ENCODE measurements at regions not wholly inside any gene's neighbourhood (a gene's known extent, or its start where the extent isn't known, plus 50 kb on each side); places are given as distances from the start of the nearest gene placed in this dataset.

DNA sequence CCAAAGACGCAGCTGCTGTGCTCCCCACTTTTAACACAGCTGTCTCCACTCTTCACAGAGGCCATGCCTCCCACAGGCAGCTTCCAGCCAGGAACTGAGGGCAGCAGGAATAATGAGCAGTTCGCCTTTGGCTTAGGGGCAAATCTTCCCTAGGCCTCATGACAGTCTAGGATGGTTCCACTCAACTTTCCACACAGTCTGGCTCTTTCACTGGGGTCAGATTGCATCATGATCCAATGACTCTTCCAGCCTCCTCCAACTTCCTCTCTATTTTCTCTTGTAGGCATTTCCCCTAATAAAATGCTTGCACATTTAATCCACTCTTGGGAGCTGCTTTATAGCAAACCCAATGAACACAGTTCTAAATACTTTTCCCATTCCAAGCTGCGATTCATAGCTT is 271.6 kb upstream of the ATP2B1 start:
- DNase-seq (ENCODE audit: extremely low read depth, low read depth, low spot score): no peak

DNA sequence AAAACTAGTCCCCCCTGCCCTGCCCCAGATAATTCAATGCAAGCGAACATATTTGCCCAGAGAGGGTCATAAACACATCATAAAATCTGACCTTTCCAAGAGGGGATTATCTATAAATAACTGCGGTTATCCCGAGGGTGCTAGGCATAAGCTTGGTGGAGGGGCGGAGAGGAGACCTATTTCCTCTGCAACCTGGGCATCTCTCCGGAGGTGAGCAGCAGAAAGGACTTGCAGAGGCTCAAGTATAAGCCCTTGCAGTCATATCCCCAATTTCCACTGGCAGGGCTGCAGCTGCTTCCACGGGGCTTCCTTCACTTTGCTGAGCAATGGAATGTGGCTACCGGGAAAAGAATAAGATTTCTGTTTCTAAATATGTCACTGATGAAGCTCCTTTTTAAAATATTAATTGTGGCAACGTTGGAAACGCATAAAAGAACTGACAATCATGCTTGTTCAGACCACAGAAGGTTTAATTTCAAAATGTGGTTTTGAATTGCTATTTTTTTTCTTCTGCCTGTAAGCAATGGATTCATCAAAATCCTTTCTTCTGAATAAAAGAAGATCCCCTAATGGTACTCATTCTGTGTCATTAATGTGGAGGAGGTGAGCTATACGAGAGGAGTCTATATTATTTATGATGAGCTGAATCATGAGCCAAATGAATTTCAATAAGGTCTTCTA is 268.9 kb upstream of the ATP2B1 start:
- no peak for DNase-seq (ENCODE audit: extremely low read depth, low read depth, low spot score)

DNA sequence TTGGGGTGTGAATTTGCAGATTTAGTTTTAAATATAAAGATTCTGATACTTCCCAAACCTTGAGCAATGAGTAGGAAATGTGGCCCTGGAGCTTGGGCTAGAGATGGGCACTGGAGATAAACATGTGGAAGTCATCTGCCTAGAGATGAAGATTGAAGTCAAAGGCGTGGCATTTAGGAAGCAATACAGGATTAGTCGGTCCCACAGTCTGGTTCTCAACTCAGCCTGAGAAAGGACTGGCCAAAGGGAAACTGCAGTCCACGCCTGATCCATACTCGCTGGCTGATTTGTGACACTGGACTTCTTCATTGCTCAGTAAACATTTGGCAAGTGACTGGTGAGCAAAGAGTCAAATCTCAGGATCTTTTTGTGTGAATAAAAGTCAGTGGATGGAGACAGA is 268.2 kb upstream of the ATP2B1 start:
- DNase-seq (ENCODE audit: extremely low read depth, low read depth, low spot score): no peak

DNA sequence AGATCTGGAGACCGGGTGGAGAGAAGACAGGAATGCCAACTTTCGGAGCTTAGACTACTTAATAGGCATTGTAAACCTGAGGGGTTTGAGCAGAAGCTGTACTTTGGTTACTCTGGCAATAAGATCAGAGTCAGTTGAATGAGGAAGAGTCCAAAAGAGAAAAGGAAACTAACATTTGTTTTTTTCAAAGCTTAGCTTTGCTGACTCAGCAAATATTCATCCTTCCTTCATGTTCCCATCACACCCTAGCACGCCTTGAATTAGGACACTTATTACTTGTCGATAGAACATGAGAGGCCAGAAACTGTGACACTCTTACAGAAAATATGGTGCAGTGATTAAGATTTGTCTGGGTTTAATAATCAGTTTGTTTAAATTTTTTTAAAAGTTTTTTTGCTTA is 266.9 kb upstream of the ATP2B1 start:
- DNase-seq (ENCODE audit: extremely low read depth, low read depth, low spot score): no peak

DNA sequence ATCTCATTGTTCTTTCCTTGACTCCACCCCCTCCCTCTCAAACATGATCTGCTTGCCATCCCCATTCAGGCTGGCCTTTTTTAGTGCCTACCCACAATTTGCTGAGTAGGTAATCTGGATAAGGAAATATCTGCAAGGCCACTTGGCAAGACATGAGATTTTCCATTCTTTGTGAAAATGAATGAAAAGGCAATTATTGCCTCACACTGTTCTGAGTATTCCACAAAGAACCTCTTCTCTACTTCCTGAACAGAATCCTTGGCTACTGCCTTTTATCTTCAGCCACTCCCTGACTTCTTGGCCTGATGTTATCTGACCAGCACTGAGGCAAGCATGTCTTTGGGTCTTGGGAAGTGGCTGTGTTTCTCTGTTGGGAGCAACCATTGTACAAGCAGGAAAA is 263.2 kb upstream of the ATP2B1 start:
- no peak for DNase-seq (ENCODE audit: extremely low read depth, low read depth, low spot score)

DNA sequence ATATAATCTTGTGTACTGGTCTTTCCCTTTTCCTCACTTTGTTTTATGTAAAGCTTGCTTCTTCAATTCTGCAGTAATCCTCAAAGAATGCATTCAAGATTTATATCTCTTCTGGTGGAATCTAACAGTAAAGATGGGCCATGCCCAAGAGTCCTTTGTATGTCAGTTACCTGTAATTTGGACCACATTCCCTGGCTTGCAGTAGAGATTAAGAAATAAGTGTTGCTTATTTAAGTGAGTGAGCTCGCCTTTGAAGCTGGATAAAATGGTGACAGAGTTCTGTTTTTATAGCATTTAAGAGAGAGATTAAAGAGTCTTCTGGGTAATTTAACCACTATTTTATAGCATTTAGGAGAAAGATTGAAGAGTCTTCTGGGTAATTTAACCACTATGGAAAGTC is 262.1 kb upstream of the ATP2B1 start:
- no peak for DNase-seq (ENCODE audit: extremely low read depth, low read depth, low spot score)

DNA sequence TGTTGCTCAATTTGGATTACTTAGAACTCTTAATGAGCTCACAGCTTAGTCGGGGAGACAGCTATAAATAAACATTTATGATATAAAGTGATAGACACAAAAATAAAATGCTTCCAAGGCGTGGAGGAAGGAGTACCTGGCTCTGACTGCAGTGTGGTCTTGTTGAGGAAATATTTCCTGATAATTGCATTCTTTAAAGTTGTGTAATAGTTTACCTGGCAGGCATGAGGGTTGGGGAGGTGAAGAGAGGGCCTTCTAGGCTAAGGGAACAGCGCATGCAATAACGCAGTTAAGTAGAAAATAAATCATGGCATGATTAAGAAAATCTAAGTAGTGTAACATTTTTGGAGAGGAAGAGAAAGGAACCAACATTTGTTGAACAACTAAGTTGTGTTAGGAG is 260.5 kb upstream of the ATP2B1 start:
- no peak for DNase-seq (ENCODE audit: extremely low read depth, low read depth, low spot score)

DNA sequence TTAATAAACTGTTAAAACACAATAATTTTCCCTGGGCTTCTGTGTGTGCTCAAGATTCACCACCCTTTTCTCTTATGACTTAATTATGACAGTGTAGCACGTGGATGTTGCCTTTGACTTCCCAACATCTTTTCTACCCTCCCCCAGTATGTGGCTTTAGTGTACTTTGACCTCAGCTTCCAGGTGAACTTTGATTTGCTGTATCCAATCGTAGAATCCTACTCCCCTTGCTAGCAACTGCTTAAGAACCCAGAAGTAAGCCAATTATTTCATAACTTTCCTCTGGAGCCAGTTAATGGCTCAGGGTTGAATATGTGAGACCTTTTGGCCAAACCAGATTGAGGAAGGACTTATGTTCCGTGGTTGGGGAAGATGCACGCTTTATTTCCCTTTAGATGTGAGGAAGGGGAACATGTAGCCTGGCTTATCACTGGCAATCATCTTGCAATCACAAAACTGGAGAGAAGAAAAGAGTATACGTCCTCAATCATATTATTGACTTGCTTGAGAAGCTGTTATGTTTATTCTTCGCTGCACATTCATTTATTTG is 259.6 kb upstream of the ATP2B1 start:
- DNase-seq (ENCODE audit: extremely low read depth, low read depth, low spot score): no peak

DNA sequence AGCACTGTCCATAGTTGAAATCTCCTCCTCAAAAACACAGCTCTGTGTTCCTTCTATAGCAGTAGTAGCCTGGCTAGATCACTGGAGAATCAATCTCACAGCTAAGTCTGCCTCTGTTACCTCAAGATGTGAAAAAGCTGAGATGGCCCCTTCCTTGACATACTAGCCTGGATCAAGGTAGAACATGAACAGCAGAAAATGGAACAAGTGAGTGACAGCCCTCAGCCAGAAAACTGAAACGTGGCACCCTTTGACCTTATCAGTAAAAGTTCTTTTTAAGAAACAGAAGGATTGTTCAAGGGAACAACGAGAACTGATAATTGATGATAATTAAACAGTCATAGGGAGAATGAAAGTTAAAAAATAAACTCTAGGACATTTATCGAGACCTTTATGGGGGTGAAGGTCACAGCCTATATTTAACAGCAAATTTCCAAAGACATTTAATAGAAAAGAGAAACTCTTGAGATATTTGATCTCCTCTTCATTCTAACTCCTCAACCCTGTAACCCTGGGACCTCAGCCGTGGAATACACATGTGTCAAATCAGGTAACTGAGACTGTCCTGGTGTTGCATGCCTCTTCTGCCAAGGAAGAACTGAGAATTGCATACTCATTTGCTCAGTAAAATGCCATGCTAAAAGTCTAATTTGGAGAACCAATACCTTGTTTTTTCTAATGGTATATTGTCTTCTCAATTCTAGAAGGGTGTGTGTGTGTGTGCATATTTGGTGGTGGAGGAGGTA is 258.0 kb upstream of the ATP2B1 start:
- no peak for DNase-seq (ENCODE audit: extremely low read depth, low read depth, low spot score)

DNA sequence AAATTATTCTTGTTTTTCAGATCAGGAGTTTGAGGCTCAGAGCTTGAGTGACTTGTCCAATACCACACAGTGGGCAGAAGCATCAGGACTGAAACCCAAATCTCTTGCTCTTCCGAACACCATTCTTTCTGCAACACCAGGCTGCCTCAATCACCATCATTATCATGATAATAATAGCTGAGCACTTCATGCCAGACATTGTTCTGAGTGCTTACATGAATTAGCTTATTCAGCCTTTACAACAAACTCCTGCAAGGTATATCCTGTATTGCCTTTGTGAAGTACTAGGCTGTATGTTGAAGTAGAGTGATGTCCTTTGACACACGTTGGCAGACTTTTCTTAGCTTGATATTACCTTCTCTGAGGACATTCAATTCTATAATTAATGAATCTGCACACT is 257.4 kb upstream of the ATP2B1 start:
- DNase-seq (ENCODE audit: extremely low read depth, low read depth, low spot score): no peak

DNA sequence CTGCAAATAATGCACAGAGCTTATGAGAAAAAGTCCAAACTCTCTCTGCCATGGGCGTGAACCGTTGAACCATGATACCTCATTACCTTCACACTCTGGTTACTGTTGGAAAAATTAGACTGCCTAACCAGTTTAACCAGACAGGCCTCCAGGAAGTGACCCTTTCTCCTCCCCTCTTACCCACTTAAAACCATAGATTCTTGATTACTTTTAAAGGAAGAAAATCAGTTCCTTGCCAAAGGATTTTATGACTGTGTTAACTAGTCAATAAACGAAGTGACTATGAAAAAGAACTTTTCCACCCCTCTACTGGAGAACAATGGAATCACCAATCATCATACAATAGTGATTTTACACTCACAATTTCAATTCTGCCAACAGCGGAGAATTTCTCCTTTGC is 254.0 kb upstream of the ATP2B1 start:
- DNase-seq (ENCODE audit: extremely low read depth, low read depth, low spot score): no peak

DNA sequence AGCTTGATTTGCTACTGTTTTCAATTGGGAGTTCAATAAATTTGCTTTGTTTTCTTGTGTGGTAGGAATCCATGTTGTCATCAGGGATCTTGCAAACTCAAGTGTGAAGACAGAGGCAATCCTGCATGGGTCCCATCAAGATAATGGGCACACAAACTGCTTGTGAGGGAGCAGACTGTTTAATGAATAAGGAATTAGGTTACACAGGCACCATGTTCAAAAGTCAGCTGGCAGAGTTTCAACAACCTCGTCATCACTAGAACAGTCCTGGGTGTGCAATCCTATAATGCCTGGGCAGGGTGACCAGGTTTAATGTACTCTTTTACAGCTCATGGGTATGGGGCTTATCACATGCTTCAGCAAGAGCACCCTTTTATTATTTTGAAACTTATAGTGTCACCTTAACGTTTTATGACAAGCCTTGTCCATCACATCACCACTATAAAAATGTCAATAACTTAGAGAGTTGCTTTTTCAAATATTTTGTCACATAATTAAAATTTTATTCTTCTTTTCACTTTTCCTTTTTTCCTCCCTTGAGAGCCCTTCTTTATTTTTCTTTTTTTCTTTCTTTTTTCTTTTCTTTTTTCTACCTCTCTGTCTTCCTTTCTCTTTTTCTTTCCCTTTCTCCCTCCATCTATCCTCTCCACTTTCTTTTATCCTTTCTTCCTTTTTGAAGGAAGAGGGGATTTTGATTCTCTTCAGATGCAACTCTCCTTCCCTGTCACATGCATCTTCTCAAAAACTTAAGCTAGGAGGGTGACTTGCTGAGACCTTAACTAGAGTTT is 252.2 kb upstream of the ATP2B1 start:
- DNase-seq (ENCODE audit: extremely low read depth, low read depth, low spot score): no peak

DNA sequence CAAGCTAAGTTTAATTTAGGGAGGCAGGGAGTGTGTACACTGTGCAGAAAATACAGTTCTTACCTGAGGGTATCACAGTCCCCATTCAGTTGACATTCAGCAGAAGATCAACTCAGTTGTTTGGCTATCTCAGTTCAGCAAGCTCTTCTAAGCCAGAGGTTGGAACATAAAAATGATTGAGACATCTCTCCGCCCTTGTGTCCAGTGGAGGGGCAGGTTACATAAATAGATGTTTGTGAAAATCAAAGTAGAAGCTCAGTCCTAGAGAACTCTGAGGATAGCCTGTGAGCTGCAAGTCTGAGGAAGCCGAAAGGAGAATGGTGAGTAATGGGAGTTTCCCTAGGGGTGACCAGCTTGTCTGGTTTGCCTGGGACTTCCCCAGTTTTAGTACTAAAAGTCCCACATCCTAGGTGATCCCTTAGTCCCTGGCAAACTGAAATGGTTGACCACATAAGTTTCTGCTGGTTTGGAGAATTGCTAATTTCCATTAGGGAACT is 251.4 kb upstream of the ATP2B1 start:
- DNase-seq (ENCODE audit: extremely low read depth, low read depth, low spot score): no peak

DNA sequence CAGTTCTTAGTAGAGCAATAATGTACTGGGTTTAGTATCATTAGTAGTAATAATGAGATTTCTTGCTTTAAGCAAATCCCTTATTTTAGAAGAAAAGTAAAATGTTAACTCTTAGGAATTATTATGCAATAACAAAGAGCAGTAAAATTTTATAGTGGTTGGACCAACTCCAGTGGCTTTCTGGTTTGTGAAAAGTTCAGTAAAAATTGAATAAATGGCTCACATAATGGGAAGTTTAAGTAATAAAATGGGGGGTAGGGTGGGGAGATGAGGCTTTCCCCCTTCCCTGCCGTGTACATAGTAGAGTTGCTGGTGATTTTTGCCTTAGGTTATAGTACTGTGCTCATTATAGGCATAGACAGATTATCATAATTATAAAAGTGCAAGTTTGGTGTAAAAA is 250.5 kb upstream of the ATP2B1 start:
- DNase-seq (ENCODE audit: extremely low read depth, low read depth, low spot score): no peak

DNA sequence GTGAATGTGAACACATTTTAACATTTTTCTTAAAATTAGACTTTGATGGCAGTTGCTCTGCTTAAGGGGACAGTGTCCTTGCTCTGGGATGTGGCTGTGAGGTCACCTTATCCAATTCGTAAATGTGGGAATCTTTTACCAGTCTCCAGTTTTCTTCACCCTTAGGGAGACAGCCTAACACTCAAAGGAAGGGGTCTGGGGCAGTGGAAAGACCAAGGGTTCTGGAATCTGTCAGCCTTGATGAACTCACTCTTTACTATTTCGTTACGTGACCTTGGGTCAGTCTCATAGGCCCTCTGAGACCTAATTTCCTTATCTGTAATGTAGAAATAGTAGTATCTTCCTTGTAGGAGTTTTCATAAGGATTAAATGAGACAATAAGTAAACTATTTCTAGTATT is 245.6 kb upstream of the ATP2B1 start:
- no peak for DNase-seq (ENCODE audit: extremely low read depth, low read depth, low spot score)

DNA sequence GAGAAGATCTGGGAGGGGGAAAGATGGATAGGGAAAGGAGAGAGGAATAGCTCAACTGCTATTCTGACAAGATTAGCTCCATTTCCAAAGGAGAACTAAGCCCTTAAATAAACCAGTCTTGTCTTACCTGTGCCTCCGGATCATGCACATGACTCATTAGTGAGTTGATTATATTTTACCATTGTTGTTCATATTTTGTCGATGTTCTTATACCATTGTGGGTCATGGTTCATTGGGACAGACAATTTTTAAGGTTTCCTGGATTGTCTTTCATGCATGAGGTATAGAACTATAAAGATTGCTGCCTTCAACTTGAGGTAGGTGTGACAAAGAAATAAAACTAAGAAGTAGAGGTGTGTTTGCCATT is 243.0 kb upstream of the ATP2B1 start:
- DNase-seq (ENCODE audit: extremely low read depth, low read depth, low spot score): no peak

DNA sequence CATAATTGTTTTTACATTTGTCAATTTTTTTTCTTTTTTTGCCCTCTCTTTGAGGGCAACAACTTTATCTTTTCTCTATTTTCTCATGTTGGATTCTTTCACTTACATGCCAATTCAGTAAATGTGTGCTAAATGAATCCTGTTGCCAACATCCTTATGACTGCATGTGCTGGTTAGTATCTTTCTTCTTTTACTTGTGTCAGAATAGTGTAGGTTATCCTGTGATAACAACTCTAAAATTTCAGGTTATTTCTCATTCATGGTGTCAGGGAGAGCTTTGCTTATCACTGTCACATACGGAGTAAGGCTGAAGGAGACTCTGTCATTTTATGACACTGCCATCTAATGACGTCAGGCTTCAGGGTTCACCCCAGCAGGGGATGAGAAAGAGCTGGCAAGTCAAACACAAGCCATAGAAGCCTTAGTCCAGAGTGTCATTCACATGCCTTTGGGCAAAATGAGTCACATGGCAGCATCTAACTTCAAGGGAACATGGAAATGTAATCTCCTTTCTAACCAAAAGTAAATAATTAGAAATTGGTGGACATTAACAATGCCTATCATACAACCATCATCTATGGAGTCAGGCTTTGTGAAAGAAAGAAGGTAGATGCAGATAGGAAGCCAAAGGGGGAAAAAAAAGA is 242.5 kb upstream of the ATP2B1 start:
- DNase-seq (ENCODE audit: extremely low read depth, low read depth, low spot score): no peak

DNA sequence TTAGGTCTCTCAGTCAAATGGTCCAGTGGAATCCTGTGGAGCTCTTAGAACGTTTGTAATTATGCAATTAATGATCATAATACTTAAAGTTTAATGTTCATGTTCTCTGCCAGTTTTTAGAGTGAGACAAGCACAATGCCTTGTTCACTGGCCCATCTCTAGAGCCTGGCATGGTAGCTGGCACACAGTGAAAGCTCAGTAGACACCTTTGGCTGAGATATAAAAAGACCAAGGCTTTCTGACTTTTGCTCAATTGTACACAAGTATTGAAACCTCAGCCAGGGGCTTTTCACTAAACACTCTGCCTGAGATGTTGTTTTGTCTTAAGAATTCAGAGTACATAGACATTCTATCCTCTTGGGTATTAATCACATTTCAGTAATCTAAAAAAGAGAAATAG is 241.8 kb upstream of the ATP2B1 start:
- no peak for DNase-seq (ENCODE audit: extremely low read depth, low read depth, low spot score)

DNA sequence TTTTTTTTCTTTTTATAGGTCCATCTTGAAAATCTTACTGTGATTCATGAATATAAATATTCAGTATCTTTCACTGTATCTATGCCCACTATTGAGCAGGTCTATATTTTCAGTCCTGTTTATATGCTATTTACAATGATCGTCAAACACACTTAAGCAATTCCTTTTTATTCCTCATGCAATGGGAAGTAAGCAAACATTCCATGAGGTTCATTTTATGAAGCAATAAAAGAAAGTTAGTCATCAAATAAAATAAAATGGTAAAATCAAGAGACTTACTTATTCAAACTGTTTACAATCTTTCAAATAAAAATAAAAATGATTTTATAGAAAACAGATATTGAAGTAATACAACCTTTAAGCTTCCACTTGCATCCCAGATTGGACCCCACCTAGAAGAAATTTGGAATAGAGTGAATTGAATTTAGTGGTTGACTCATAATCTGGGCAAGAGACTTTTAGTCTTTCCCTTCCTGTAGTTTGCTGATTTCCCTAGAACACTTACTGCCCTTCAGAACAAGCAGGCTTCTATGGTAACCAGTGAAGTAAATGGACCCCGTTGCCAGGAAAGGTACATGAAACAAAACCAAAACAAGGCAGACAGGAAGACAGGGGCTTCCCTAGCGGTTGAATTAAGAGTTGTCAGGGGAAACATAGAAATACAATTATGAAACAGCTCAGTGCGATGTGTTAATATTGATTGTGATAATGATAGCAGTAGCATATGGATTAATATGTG is 241.0 kb upstream of the ATP2B1 start:
- peak; percentile 99 for DNase-seq (ENCODE audit: extremely low read depth, low read depth, low spot score)

Data from glomerular endothelial cell (primary cell).